Adipose tissue (tissue), 3 donors: ENCODE measurements at regions not wholly inside any gene's neighbourhood (a gene's known extent, or its start where the extent isn't known, plus 50 kb on each side); places are given as distances from the start of the nearest gene placed in this dataset.

Experiments
- H3K27ac ChIP-seq: one replicate; pipeline ENCODE4 v1.5.1; 2013; ENCODE audit warnings: low read depth, low read length
- WGBS, 3 donors: extraction: QIAGEN DNeasy Blood & Tissue Kit; methylation state at CpG; one replicate each; pipeline ENCODE4 v1.1.7; 2013; 5-methylcytosine and 5-hydroxymethylcytosine counted together
- donor health status: healthy with polysubstance abuse.
- donor health status: Bipolar disorder and iron deficiency.
- donor health status: healthy.

DNA sequence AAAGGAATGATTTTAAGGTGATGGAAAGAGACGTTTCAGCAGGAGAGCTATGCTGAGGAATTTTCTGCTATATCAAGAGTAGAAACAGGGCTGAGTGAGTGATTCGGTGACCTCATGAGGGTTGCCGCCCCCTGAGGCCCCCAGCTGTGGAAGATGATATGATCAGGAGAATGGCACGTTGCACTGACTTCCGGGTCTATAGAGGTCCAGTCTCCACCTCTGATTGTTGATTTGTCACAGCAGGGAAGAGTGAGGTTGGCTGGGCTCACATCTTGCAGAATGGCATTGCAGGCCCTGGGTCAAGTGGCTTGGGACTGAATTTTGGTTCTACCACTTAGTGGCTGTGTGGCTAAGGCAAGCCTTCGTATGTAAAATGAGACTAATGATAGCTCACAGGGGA is 205.1 kb downstream of the SNX19 start:
- H3K27ac ChIP-seq = no peak overlapping the region
- 56 to 79% (median 77%) methylated on average over 6 of the region's 6 CpGs for WGBS, 3 donors

DNA sequence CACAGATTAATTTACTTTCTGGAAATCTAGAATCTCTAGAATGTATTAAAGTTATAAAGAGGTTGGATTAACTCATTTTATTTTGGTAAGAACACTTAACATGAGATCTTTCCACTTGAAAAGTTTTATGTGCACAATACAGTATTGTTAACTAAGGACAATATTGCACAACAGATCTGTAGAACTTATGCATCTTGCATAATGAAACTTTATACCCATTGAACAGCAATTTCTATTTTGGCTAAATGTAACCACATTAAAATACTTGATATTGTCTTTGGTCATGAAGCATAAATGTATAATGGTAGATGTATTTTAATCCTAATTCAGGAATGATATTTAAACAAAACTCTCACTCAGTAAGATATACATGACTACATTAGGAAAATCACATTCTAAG is 203.8 kb downstream of the SNX19 start:
- H3K27ac ChIP-seq = no peak overlapping the region

DNA sequence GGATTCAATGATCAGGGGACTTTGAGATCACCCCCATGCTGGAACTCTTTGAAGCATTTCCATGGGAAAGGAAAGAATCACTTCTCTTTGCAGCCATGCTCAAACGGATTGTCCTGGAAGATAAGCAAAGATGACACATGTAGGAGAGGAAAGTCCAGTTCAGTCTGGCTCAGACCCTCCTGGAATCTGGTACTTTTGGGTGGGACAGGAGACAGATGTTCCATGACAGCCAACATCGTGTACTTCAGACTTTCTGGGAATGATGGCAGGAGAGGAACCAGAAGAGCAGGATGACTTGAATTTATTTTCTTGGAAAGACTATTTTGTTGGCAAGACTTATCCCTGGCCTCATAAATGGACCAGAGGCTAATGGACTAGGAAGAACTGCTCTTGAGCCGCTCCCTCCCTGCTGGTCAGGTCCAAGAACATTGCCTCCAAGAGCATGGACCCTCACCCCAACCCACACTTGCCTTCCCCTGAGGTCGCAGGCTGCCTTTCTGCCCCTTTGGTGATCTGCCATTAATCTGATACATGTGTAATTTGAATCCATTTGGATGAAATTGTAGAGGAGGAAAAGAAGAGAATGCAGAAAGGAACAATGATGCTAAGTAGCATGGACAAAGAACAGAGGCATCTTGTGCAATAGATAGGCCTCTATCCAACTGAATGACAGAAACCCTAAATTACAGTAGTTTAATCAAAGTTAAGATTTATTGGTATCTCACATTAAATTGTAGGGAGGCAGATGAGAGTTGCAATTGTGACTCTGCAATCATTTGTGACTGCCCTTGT is 201.0 kb downstream of the SNX19 start:
- H3K27ac ChIP-seq = no peak overlapping the region
- 58 to 61% (median 60%) methylated on average over 4 of the region's 4 CpGs for WGBS, 3 donors

DNA sequence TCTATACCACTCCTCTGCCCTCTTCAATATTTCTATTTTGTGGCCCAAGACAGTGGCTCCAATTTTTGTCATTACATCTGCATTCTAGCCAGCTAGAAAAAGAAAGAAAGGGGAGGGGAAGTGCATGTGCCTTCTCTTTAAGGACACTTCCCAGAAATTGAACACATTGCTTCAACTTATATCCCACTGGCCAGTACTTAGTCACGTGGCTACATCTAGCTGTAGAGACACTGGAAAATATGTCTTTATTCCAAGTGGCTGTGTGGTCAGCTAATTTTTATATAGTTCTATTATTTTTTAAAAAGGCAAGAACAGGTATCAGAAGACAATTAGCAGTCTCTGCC is 200.4 kb downstream of the SNX19 start:
- 48 to 56% (median 54%) methylated on average over 1 of the region's 1 CpG for WGBS, 3 donors
- no peak overlapping the region for H3K27ac ChIP-seq

GRCh38 chr11:130718120-130718519 is 198.2 kb downstream of the SNX19 start:
- 75 to 82% (median 82%) methylated on average over 6 of the region's 6 CpGs for WGBS, 3 donors
- H3K27ac ChIP-seq = no peak overlapping the region

GRCh38 chr11:130719220-130719915 is 196.9 kb downstream of the SNX19 start:
- WGBS, 3 donors = 34 to 76% (median 66%) methylated on average over 14 of the region's 14 CpGs
- H3K27ac ChIP-seq = no peak overlapping the region

DNA sequence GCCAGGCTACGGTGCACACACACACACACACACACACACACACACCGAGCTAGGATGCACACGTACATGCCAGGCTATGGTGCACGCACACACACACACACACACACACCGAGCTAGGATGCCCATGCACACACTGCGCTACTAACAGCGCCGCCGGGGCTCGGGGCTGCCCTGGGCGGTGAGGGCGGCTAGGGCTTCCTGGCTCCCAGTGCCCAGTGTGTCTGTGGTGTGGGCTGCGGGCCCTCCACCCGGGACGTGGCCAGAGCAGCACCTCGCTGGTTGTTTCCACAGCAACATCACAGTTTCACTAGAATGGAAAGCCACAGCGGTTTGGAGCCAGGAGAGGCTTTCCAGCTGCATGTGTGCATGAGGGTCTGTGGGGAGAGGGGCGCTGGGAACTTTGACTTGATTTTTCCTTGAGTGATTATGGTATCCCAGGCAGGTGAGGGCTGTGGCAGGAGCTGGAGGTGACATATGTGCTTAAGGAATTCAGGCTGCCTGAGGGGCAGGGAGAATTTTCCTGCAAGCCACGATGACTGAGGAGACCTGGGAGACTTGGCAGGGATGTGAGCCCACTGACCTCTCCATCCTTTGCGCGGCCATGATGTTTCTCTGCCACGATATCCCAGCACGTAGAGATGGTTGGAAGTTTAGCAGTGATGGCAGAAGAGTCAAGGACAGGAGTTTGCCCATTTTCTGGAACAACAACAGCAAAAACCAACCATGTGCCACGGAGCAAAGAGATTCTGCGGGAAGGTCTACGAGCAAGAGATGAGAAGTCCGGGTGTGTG is 195.9 kb downstream of the SNX19 start:
- H3K27ac ChIP-seq = no peak overlapping the region
- 80 to 92% (median 91%) methylated on average over 27 of the region's 27 CpGs for WGBS, 3 donors

GRCh38 chr11:130721023-130721681 is 195.1 kb downstream of the SNX19 start:
- 82 to 90% (median 89%) methylated on average over 4 of the region's 5 CpGs for WGBS, 3 donors
- H3K27ac ChIP-seq = no peak overlapping the region

DNA sequence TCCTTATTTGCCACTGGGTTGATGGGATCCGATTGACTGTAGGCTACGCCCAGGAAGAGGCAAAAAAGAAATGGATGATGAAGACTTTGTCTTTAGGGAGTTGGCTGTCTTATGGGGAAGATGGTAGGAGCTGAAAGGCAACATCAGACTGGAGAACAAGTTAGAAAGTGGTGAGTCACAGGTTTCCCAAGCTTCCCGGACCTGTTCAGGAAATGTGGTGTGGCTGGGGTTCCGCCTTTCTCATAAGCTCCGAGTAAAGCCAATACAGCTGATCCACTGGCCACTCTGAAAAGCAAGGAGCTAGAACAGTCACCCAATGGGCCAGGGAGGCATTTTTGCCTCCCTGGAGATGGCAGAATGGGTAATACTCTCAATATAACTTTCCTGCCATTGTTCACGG is 194.5 kb downstream of the SNX19 start:
- WGBS, 3 donors = 72 to 83% (median 81%) methylated on average over 6 of the region's 6 CpGs
- H3K27ac ChIP-seq = no peak overlapping the region

DNA sequence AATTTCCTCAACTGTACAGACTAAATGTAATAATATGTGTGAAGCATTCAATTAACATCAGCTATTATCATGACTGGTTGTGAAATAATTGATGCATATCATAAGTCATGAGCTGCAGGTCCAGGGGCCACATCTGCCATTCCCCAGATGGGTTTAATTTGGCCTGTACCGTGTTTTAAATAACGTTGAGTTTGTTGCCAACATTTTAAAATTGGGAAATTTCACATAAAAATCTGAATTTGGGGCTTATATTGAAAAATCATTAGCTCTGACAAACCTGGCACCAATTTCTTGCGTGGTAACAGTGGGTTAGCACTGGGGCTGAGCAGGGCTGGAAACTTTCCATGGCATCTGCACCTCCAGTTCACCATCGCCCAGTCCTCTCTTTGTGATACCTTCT is 193.9 kb downstream of the SNX19 start:
- 74 to 87% (median 80%) methylated on average over 4 of the region's 4 CpGs for WGBS, 3 donors
- no peak overlapping the region for H3K27ac ChIP-seq

- 63 to 79% (median 74%) methylated on average over 5 of the region's 5 CpGs for WGBS, 3 donors
- H3K27ac ChIP-seq = no peak overlapping the region
These were observed 190.7 kb downstream of the SNX19 start for GRCh38 chr11:130725421-130726233.

DNA sequence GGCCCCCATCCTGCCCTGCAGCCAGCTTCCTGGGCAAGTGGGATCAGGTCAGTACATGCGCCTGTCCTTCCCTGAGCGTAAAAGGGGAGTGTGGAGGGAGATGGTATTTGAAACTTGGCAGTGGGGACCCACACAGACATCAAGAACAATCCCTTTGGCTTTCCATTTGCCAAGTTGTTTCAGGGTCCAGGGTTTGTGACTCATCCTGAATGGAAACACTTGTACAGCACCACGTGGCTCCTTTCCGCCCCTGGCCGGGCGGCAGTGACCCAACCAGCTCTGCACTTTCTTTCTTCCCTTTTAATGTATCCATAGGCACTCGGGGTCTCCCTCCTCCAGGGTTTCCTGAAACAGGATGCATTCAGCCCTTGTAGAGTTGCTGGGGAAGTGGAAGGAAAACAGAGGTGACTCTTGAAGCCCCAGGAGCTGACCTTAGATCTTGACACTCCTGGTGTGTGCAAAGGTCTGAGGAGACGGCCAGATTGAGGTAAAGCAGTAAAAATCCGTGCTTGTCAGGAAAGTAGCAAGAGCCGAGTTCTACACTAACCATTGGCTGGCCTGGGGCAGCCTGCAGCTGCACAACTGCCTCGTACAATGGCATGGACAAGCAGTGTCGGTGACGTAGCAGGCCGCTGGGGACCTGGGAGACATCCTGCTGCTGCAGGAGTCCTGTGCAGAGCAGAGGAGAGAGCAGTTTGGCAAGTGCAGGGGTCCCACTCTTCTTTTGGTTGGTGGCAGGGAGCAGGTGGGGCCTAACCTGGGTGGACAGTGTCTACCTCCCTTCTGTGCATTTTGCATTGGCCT is 189.8 kb downstream of the SNX19 start:
- 55 to 62% (median 60%) methylated on average over 14 of the region's 14 CpGs for WGBS, 3 donors

GRCh38 chr11:130727157-130728119 is 188.8 kb downstream of the SNX19 start:
- no peak overlapping the region for H3K27ac ChIP-seq
- 58 to 66% (median 60%) methylated on average over 9 of the region's 9 CpGs for WGBS, 3 donors

More for the DNA sequence above, 189.8 kb downstream of the SNX19 start:
- H3K27ac ChIP-seq = no peak overlapping the region

- H3K27ac ChIP-seq = no peak overlapping the region
- WGBS, 3 donors = 81 to 83% (median 81%) methylated on average over 8 of the region's 8 CpGs
These were observed 187.8 kb downstream of the SNX19 start for GRCh38 chr11:130728185-130729180.

DNA sequence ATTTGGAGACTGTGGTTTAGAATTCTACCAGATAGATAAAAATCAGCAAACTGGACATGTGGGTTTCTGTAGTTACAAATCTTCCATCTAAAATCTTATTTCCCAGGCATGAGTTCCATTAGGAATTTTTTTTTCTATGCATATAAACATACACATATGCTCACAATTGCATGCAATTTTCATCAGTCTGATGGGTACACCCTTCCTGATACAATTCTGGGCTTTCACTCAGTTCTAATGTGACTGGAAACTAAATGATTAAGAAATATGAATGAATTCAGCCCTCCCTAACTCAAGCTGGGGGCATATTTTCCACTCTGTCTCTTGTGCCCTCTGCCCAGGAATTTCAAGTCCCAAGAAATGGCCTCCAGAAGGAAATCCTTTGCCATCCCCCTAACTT is 187.1 kb downstream of the SNX19 start:
- no peak overlapping the region for H3K27ac ChIP-seq
